HG03342 (cell line): ENCODE measurements at regions not wholly inside any gene's neighbourhood (a gene's known extent, or its start where the extent isn't known, plus 50 kb on each side); places are given as distances from the start of the nearest gene placed in this dataset.
"Not testable (repeated sequence)": the region's sequence is repeated elsewhere in the genome, so short reads cannot be mapped to it uniquely, and the experiment has no call there.

Experiments used
- ATAC-seq: cut with Tn5 transposase; IDR thresholded peaks from one replicate; pipeline ENCODE4 v1.9.1; 2021; ENCODE audit warnings: mild to moderate bottlenecking, moderate library complexity; ENCODE audit not compliant: unreplicated experiment

- ATAC-seq = not testable (repeated sequence)
Observed at GRCh38 chr16:18157854-18158253, 178.7 kb downstream of the NPIPA8 start.

DNA sequence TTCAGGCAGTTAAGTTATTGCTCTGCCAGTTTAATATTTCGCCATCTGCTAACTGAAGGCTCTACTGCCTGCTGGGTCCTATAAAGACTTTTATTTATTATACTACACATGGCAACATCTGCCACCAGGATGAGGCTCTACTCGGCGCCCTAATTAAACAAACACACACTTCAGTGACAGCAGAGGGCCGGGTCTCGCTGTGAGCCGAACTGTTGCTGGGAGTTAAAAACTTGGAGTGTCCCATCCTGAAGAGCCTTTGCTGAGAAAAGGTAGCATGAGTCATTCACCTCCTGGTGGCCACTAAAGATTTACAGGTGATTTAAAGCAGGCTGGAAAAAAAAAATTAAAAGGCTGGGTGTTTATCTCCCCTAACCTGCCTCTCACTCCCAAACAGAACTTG, 183.7 kb downstream of the NPIPA8 start:
- not testable (repeated sequence) for ATAC-seq

DNA sequence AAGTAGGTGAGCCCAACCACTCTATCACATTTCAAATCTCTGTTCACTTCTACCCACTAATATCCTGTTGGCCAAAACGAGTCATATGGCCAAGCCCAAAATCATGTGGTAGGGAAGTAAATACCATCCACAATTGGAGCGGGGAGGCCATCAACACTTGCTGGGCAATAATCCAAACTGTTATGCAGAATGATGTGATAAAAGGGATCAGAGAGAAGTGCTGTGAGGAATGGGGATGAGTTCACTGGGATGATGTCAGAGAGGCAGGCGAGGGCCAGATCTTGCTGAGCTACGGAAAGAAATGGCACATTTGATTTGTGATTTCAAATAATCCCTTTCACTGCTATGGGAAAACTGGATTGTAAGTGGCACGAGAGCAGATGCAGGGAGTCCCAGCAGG, 188.4 kb downstream of the NPIPA8 start:
- ATAC-seq = not testable (repeated sequence)

GRCh38 chr16:18146601-18147142, 189.9 kb downstream of the NPIPA8 start:
- ATAC-seq = not testable (repeated sequence)

- not testable (repeated sequence) for ATAC-seq
Observed at GRCh38 chr16:18142066-18142465, 194.5 kb downstream of the NPIPA8 start.

- ATAC-seq = not testable (repeated sequence)
Observed at GRCh38 chr16:18136288-18136687, 200.2 kb downstream of the NPIPA8 start.

GRCh38 chr16:18135024-18135423, 201.5 kb downstream of the NPIPA8 start:
- not testable (repeated sequence) for ATAC-seq

DNA sequence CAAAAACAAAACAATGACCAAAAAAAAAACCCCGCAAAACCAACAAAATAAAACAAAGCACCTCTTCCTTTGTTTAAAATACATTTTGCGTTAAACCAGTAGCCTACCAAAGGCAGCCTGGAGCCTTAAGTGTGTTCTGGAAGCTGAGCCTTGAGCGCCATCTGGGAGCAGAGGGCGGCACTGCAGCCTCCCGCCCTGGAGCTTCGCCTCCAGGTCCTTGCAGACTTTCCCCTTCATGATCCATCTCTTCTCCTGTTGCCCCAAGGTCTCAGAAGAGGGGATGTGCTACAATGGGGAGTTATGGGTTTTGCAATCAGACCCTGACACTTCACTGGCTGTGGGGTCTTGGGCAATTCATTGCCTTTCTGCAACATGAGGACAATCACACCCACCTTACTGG, 204.9 kb downstream of the NPIPA8 start:
- not testable (repeated sequence) for ATAC-seq

DNA sequence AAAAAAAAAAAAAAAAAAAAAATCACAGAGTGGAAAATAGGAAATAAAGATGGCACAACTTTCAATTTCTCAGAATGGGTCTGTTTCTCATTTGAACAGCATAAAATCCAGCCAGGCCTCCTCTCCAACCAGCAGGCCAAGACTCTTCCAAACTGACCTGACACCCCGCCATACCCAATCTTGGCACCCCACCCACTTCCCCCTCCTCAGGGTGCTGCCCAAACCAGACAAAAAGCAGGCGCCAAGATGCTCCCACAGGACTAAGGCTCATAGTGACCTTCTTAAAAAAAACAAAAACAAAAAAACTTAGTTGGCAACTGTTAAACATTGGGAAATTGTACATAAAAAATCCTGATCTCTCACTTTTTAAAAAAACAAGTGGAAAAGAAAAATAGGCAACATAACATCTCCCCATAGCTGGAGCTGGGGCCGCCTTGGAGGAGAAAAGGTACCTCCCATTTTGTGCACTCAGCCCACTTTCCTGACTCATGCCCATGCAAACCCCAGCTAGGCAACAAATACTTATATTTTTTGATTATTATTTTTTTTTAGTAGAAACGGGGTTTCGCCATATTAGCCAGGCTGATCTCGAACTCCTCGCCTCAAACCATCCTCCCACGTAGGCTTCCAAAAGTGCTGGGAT, 205.9 kb downstream of the NPIPA8 start:
- not testable (repeated sequence) for ATAC-seq

DNA sequence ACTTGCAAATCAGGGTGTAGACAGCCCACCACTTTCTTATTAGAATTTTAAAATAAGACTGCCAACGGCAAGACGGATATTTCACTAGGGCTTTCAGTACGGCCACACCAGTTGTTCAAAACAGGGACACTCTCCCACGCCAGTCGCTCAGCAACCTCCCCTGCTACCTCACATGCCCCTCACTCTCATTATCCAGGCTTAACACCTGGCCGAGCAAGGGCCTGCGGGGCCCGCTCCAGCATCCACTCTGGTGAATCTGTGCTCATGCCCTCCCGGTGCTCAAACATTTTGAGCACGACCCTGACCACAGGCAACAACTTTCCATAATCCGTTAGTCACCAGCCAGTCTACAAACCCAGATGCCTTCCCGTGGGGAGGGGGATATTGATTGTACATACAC, 209.5 kb downstream of the NPIPA8 start:
- ATAC-seq = not testable (repeated sequence)

DNA sequence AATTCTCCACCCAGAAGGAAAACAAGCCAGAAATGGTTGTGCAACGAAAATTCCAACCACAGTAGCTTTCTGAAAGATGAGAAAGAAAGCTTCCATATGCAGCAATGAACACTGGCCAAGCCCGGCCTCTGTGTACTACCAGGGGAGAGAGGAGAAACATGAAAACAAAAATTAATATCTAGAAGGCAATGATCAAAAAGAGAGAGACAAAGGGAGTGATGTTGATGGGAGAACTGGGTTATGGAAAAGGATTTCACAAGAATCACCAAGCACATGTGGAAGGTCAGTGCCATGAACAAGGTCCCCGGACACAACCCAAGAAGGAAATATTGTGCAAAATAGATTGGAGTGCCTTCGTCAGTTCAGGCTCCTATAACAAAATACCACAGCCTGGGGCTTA, 217.4 kb downstream of the NPIPA8 start:
- not testable (repeated sequence) for ATAC-seq

DNA sequence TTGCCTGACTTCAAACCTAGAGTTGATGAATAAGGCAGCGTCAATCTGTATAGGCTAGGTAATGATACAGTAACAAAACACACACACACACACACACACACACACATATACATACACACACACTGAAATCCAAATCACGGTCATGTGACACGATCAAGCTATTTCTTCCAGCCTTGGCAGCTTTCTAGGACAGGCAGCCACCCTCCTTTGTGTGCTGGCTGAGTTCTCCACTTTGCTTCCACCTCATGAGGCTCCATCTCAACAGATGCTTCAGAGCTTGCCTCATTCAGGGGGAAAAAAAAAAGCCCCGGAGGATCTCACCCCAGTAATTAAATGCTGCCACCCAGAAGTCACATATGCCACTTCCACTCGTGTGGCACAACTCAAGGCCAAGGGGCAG, 217.9 kb downstream of the NPIPA8 start:
- ATAC-seq = not testable (repeated sequence)

- ATAC-seq = not testable (repeated sequence)
Observed at GRCh38 chr16:18118071-18118470, 218.5 kb downstream of the NPIPA8 start.

DNA sequence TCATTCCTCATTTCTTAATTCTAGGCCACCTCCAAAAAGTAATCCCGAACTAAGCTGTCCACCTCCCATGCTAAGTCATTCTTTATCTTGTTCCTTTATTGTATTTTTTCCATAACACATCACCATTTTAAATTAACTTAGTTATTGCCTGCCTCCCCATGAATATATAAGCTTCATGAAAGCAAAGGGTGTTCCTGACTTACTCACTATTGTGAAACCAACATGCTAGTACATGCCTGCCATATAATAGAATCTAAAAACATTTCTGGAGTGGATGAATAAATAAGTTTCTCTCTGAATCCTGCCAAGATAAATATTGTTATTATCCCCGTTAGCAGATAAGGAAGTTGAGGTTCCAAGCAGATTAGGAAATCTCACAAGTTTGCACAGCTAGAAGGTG, 232.1 kb downstream of the NPIPA8 start:
- ATAC-seq = not testable (repeated sequence)

DNA sequence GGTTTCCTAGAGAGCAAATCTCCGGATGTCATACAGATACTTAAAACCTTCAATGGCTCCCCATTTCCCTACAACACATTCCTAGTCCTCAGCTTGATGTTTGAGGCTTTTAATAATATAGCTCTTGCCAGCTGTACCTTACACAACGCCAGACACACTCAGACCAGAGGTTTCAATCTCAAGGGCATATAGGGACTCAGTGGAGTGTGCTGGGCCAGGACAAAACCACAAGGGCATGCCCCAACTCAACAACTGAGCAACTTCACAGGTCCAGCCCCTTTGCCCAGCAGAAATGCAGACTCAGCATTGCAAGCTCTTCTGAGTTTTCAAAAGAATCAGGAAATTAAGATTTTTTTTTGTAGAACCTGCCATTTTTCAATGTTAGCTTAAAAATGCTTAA, 235.5 kb downstream of the NPIPA8 start:
- ATAC-seq = not testable (repeated sequence)

GRCh38 chr16:18092605-18093004, 243.9 kb downstream of the NPIPA8 start:
- ATAC-seq = not testable (repeated sequence)

DNA sequence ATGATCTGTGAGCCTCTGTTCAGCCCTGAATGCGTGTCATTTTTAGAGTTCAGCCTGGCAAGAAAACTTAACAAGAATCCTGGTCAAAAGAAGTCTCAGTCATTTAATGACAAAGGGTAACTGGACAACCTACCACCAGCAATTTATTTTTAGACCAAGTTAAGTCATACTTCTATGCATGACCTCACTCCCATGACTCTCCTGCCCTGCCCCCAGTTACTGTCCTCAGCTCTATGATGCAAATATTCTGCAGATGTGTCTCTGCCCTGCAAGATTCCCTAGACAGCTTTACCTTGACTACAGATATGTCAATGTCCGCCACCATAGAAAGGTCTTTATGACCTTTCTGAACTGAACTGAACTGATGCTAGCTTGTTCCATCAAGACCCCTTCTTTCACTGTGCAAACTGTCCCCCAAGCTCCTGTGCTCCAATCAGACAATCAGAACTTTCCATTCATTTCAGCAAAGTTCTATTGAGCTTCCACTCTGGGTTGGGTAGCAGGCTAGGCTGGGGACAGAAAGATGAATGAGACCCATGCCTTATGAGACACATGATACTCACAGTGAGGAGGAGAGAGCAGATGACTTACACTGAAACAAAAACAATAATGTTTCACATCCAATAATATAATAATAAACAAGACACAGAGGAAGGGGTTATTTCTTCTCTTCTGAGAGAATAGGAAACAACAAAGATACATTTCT, 255.7 kb downstream of the NPIPA8 start:
- not testable (repeated sequence) for ATAC-seq

GRCh38 chr16:18077910-18078309, 258.6 kb downstream of the NPIPA8 start:
- ATAC-seq = not testable (repeated sequence)

GRCh38 chr16:18072161-18072560, 264.4 kb downstream of the NPIPA8 start:
- no peak for ATAC-seq

DNA sequence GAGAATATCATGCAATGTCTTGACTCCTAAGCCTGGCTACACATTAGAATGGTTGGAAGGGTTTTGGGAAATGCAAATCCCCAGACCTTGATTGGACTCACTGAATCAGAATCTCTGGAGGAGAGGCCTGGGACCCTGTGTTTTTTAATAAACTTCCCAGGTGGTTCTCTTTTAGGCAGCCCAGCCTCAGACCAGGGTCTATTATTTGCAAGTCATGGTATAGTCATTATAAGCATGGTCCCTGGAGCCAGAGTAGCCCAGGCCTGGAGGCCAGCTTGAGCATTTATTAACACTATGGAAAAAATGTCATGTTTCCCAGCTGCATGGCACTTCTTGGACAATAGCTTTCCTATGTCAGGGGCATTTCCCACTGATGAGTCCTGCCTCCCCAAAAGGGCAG, 266.9 kb downstream of the NPIPA8 start:
- no peak for ATAC-seq

DNA sequence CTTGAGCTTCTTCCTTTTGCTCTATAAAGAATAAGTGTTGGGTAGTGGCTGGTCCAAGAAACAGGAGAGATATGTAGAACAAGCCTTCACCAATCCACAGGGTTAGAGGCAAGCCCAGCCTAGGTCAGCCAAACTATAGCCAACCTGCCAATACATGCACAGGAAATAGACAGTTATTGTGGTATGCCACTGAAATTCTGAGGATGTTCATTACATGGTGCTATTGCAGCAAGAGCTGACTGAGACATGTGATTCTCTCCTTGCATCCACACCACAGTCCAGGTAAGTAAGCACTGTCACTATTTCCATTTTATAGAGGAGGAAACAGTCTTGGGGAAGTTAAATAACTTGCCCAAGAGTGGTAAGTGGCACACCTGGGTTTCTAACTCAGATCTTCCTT, 268.1 kb downstream of the NPIPA8 start:
- no peak for ATAC-seq

GRCh38 chr16:18062713-18063112, 273.8 kb downstream of the NPIPA8 start:
- ATAC-seq = no peak
